Activated CD4-positive, alpha-beta T cell treated with anti-CD3 and anti-CD28 coated beads, Interleukin-2, amount 10 ng/mL, durations not matched to agents 7 days and 5 days (primary cell): ENCODE measurements at regions not wholly inside any gene's neighbourhood (a gene's known extent, or its start where the extent isn't known, plus 50 kb on each side); places are given as distances from the start of the nearest gene placed in this dataset.
"Not testable (repeated sequence)": the region's sequence is repeated elsewhere in the genome, so short reads cannot be mapped to it uniquely, and the experiment has no call there.

Experiments used
- CTCF ChIA-PET: fragments of 350-600 bp; sonication (Branson Sonifier 250); formaldehyde crosslinking; loops from one replicate; lab custom pipeline; 2021; ENCODE audit warnings: antibody characterized with exemption; lab: Charles Lee
- POLR2A ChIA-PET: fragments of 350-600 bp; sonication (Branson Sonifier 250); formaldehyde crosslinking; loops from one replicate; lab custom pipeline; 2021; ENCODE audit warnings: antibody characterized with exemption; lab: Charles Lee
- DNase-seq: peaks from one replicate; pipeline ENCODE4 v3.0.0-alpha.2; 2020
- H3K27ac Mint-ChIP-seq: one replicate; pipeline ENCODE4 v1.8.0; 2021; ENCODE audit warnings: mild to moderate bottlenecking, moderate library complexity, mixed read lengths
- H3K27me3 Mint-ChIP-seq: one replicate; pipeline ENCODE4 v1.8.0; 2021; ENCODE audit warnings: mixed read lengths
- H3K36me3 Mint-ChIP-seq: one replicate; pipeline ENCODE4 v1.8.0; 2021; ENCODE audit warnings: low read depth, mixed read lengths
- H3K4me1 Mint-ChIP-seq: one replicate; pipeline ENCODE4 v1.8.0; 2021; ENCODE audit warnings: mixed read lengths
- H3K4me3 Mint-ChIP-seq: one replicate; pipeline ENCODE4 v1.8.0; 2021; ENCODE audit warnings: mild to moderate bottlenecking, moderate library complexity, mixed read lengths
- H3K9me3 Mint-ChIP-seq: one replicate; pipeline ENCODE4 v1.8.0; 2021; ENCODE audit warnings: mixed read lengths

DNA sequence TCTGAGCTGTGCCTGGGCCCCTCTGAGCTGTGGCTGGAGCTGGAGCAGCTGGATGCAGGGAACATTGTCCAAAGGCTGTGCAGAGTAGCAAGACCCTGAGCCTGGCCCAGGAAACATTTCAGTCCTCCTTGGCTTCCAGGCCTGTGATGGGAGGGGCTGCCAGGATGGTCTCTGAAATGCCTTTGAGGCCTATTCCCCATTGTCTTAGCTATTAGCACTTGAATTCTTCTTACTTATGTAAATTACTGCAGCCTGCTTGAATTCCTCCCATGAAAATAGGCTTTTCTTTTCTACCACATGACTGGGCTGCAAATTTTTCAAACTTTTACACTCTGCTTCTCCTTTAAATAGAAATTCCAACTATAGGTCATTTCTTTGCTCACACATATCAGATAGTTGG, 349.8 kb upstream of the KLHL4 start:
- CTCF ChIA-PET = no interaction called here
- H3K36me3 Mint-ChIP-seq = no peaks in the 10 kb centered on the region
- no peaks in the 10 kb centered on the region for H3K27me3 Mint-ChIP-seq
- no peaks in the 10 kb centered on the region for H3K9me3 Mint-ChIP-seq
- no peak for DNase-seq
- no peaks in the 10 kb centered on the region for H3K4me1 Mint-ChIP-seq
- POLR2A ChIA-PET = no interaction called here
- no peak overlapping the region for H3K27ac Mint-ChIP-seq
- no peak overlapping the region for H3K4me3 Mint-ChIP-seq

DNA sequence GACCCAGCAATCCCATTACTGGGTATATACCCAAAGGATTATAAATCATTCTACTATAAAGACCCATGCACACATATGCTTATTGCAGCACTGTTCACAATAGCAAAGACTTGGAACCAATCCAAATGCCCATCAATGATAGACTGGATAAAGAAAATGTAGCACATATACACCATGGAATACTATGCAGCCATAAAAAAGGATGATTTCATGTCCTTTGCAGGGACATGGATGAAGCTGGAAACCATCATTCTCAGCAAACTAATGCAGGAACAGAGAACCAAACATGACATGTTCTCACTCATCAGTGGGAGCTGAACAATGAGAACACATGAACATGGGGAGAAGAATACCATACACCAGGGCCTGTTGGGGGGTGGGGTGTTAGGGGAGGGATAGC, 339.6 kb upstream of the KLHL4 start:
- DNase-seq, H3K27me3 Mint-ChIP-seq, H3K9me3 Mint-ChIP-seq, H3K4me1 Mint-ChIP-seq, H3K36me3 Mint-ChIP-seq, POLR2A ChIA-PET, H3K4me3 Mint-ChIP-seq, H3K27ac Mint-ChIP-seq, CTCF ChIA-PET: not testable (repeated sequence)
